Kidney epithelial cell (primary cell): ENCODE measurements at regions not wholly inside any gene's neighbourhood (a gene's known extent, or its start where the extent isn't known, plus 50 kb on each side); places are given as distances from the start of the nearest gene placed in this dataset.
A peak's percentile ranks its signal among the peaks of the same experiment; 100 is the strongest.

Experiments
- DNase-seq: peaks from one replicate; pipeline ENCODE4 v3.0.0-alpha.2; 2010; ENCODE audit warnings: low read depth
- H3K27me3 ChIP-seq: 2 replicates; pipeline ENCODE4 v1.6.0; 2011; ENCODE audit warnings: low read length; ENCODE audit not compliant: control insufficient read depth, insufficient read depth
- H3K36me3 ChIP-seq: 2 replicates; pipeline ENCODE4 v1.5.1; 2011; ENCODE audit warnings: low read length; ENCODE audit not compliant: control insufficient read depth, insufficient read depth
- H3K4me3 ChIP-seq: 2 replicates; pipeline ENCODE4 v1.5.1; 2011; ENCODE audit warnings: low read depth, mild to moderate bottlenecking, control low read depth, low read length
- CTCF ChIP-seq: IDR thresholded peaks from 2 replicates; pipeline ENCODE4 v1.5.1; 2011; ENCODE audit warnings: mild to moderate bottlenecking, moderate library complexity, low read length, control low read depth, inconsistent platforms; ENCODE audit not compliant: insufficient read depth, poor library complexity, severe bottlenecking

DNA sequence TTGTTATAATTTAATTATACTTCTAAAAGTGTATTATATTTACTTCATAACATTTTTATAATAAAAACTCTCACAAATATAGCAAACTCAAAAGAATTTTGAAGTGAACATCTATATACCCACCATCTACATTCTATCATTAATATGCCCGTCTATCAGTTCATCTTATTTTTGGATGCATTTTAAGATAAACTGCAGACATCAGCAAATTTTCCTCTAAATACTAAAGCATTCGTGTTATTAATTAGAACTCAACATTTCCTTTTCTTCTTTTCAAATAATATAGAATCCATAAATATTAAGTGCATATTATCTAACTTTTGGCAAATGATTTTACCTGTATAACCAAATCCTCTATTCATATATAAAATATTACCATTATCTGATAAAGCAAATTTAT is 242.9 kb upstream of the BCHE start:
- no peaks in the 10 kb centered on the region for H3K36me3 ChIP-seq
- no peak for DNase-seq
- TF ChIP-seq CTCF = no peak
- no peak overlapping the region for H3K4me3 ChIP-seq
- H3K27me3 ChIP-seq = no peaks in the 10 kb centered on the region

DNA sequence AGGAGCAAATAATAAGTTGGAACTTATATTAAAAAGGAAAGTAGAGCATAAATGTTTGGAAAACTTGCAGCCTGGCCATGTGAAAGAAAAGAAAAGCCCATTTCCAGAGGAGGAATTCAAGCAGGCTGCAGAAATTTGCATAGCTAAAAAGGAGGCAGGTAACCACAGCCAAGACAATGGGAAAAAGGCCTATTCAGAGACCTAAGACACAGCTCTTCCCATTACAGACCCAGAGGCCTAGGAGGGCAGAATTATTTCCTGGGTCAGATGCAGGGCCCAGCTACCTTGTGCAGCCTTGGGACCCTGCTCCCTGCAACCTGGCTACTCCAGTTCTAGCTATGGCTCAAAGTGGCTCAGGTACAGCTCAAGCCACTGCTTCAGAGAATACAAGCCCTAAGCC is 234.6 kb upstream of the BCHE start:
- no peak for DNase-seq
- H3K36me3 ChIP-seq = no peaks in the 10 kb centered on the region
- no peak for TF ChIP-seq CTCF
- no peak overlapping the region for H3K4me3 ChIP-seq
- no peaks in the 10 kb centered on the region for H3K27me3 ChIP-seq

DNA sequence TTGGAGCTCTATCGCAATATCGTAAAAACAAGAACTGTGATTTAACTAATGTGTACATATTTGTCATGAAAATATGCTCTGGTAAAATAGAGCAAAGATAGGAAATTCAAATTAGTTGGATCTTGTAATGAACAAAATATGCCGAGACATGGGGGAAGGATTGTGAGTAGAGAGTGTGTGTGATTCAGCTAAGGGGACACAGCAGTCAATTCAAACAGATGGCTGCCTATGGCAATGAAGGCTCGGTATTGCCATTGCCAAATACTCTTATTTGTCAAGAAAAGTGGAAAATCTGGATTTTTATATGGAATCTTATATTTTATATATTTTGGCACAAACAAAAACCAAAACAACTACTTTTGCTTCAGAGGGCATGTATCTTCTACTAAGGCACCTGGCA is 227.3 kb upstream of the BCHE start:
- no peak for DNase-seq

GRCh38 chr3:166060789-166061479 is 223.7 kb upstream of the BCHE start:
- no peak overlapping the region for H3K4me3 ChIP-seq
- no peaks in the 10 kb centered on the region for H3K36me3 ChIP-seq
- TF ChIP-seq CTCF = no peak
- H3K27me3 ChIP-seq = no peaks in the 10 kb centered on the region
- no peak for DNase-seq

More for the DNA sequence above, 227.3 kb upstream of the BCHE start:
- H3K4me3 ChIP-seq = no peak overlapping the region
- no peaks in the 10 kb centered on the region for H3K27me3 ChIP-seq
- no peak for TF ChIP-seq CTCF
- H3K36me3 ChIP-seq = no peaks in the 10 kb centered on the region

DNA sequence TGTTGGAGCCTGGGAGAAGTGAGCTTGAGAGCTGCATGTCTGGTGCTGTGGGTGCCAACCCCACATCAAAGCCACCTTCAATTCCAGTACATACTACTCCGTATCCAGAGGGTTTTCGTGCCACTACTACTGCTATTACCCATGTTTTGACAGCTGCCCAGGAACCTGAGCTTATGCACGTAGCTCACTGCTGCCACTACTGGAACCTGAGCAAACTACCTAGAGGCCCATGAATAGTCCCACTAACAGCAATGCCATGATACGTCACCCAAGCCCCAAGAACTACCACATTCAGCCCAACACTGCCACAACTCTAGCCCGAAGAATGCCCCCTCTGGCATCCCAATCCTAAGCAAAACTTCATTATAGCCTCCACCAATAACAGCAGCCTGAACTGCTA is 215.2 kb upstream of the BCHE start:
- peak; percentile 5 for TF ChIP-seq CTCF
- H3K27me3 ChIP-seq = no peaks in the 10 kb centered on the region
- H3K4me3 ChIP-seq = no peak overlapping the region
- DNase-seq = no peak
- no peaks in the 10 kb centered on the region for H3K36me3 ChIP-seq

- Histone ChIP-seq H3K4me3 (no peak overlapping the region), H3K27me3 (no peaks in the 10 kb centered on the region), H3K36me3 (no peaks in the 10 kb centered on the region)
- TF ChIP-seq CTCF = no peak
- no peak for DNase-seq
Observed at GRCh38 chr3:166029507-166029906, 192.3 kb upstream of the BCHE start.
